HEK293T (cell line): ENCODE measurements at regions not wholly inside any gene's neighbourhood (a gene's known extent, or its start where the extent isn't known, plus 50 kb on each side); places are given as distances from the start of the nearest gene placed in this dataset.

Source experiments
- CTCF ChIA-PET: fragments of 350-600 bp; formaldehyde crosslinking; extraction: SDS; loops from one replicate; lab custom pipeline; 2021; ENCODE audit warnings: antibody characterized with exemption, inconsistent platforms; lab: Yijun Ruan, JAX
- POLR2A ChIA-PET: fragments of 350-600 bp; formaldehyde crosslinking; extraction: SDS; loops from one replicate; lab custom pipeline; 2020; ENCODE audit warnings: antibody characterized with exemption, inconsistent platforms; lab: Yijun Ruan, JAX
- DNase-seq: peaks from one replicate; pipeline ENCODE4 v3.0.0; 2012; ENCODE audit warnings: mixed read lengths; ENCODE audit errors: extremely low spot score
- ARNT ChIP-seq: fragments of 450-650 bp; IDR thresholded peaks from 2 replicates; pipeline ENCODE4 v1.6.1; 2017; ENCODE audit warnings: mild to moderate bottlenecking
- BHLHE40 ChIP-seq: fragments of 450-650 bp; IDR thresholded peaks from 2 replicates; pipeline ENCODE4 v1.6.1; 2016; ENCODE audit warnings: mild to moderate bottlenecking, moderate library complexity, borderline replicate concordance
- CTBP1 ChIP-seq: fragments of 450-650 bp; IDR thresholded peaks from 2 replicates; pipeline ENCODE4 v1.6.1; 2016; ENCODE audit warnings: borderline replicate concordance
- ELF4 ChIP-seq: fragments of 450-650 bp; IDR thresholded peaks from 2 replicates; pipeline ENCODE4 v1.6.1; 2017; ENCODE audit warnings: antibody characterized with exemption
- FOXA1 ChIP-seq: fragments of 450-650 bp; IDR thresholded peaks from 2 replicates; pipeline ENCODE4 v1.6.1; 2016; ENCODE audit warnings: mild to moderate bottlenecking
- FOXK2 ChIP-seq: fragments of 450-650 bp; IDR thresholded peaks from 2 replicates; pipeline ENCODE4 v1.6.1; 2016; ENCODE audit warnings: mild to moderate bottlenecking
- FOXM1 ChIP-seq: fragments of 450-650 bp; IDR thresholded peaks from 2 replicates; pipeline ENCODE4 v1.6.1; 2017; ENCODE audit warnings: mild to moderate bottlenecking, borderline replicate concordance
- HDGF ChIP-seq: fragments of 450-650 bp; IDR thresholded peaks from 2 replicates; pipeline ENCODE4 v1.6.1; 2017; ENCODE audit warnings: antibody characterized with exemption, borderline replicate concordance
- L3MBTL2 ChIP-seq: fragments of 450-650 bp; conservative IDR thresholded peaks from 2 replicates; pipeline ENCODE4 v1.6.1; 2016; ENCODE audit warnings: mild to moderate bottlenecking
- LEF1 ChIP-seq: fragments of 450-650 bp; IDR thresholded peaks from 2 replicates; pipeline ENCODE4 v1.6.1; 2017; ENCODE audit warnings: mild to moderate bottlenecking, borderline replicate concordance
- NFRKB ChIP-seq: fragments of 450-650 bp; IDR thresholded peaks from 2 replicates; pipeline ENCODE4 v1.6.1; 2016; ENCODE audit warnings: mild to moderate bottlenecking, moderate library complexity
- PKNOX1 ChIP-seq: fragments of 450-650 bp; IDR thresholded peaks from 2 replicates; pipeline ENCODE4 v1.6.1; 2016
- SP1 ChIP-seq: fragments of 450-650 bp; IDR thresholded peaks from 2 replicates; pipeline ENCODE4 v1.6.1; 2017
- SUZ12 ChIP-seq: fragments of 450-650 bp; IDR thresholded peaks from 2 replicates; pipeline ENCODE4 v1.6.1; 2016; ENCODE audit warnings: mild to moderate bottlenecking
- TARDBP ChIP-seq: fragments of 450-650 bp; IDR thresholded peaks from 2 replicates; pipeline ENCODE4 v1.6.1; 2016
- ZNF384 ChIP-seq: fragments of 450-650 bp; IDR thresholded peaks from 2 replicates; pipeline ENCODE4 v1.6.1; 2016

DNA sequence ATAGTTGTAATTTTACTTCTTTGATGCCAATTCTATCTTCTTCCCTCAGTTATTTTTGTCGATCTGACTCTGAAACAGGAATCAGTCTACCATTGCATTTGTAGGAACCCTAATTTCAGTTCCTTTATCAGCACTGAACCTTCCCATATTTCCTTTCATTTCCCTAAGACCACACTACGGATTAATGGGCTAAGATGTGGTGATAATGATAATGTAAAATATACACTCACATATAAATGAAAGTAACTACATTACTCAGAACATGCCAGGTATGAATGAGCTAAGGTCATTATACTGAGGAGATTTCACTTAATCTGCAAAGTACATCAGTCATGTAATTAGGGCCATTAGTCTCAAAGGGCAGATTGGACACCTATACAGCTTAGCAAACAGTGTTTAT is 60.2 kb upstream of the RFC3 start:
- ChIA-PET CTCF (no interaction called here), POLR2A (no interaction called here)
- DNase-seq, result no peak
- TF ChIP-seq ZNF384, result no peak
- TF ChIP-seq HDGF, result no peak
- no peak for TF ChIP-seq ARNT
- no peak for TF ChIP-seq SUZ12
- TF ChIP-seq LEF1, result no peak
- TF ChIP-seq PKNOX1, result no peak

DNA sequence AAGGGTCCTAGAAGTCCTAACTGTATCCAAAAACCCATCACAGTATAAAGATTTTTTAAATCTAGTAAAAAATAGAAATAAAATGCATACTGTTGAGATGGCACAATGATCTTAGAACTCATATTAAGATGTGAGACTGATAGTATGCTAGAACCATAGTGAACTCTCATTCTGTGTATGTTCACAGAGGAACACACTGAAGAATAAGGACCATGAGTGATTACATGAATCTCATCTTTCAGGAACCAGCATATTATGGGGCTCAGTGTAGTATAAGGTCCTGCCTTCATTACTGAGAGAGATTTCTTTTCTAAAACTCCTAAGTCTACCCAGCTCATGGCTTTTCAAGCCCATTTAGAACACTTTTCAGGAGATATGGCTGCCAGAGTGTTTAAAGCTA is 59.8 kb upstream of the RFC3 start:
- no peak for DNase-seq
- POLR2A ChIA-PET, result no interaction called here
- CTCF ChIA-PET, result no interaction called here
- TF ChIP-seq ZNF384 (no peak), FOXA1 (no peak), NFRKB (no peak), BHLHE40 (no peak), FOXM1 (no peak), PKNOX1 (no peak), LEF1 (no peak), L3MBTL2 (no peak), CTBP1 (no peak), FOXK2 (no peak), ELF4 (no peak), SUZ12 (no peak), HDGF (no peak), TARDBP (no peak), ARNT (no peak), SP1 (no peak)

DNA sequence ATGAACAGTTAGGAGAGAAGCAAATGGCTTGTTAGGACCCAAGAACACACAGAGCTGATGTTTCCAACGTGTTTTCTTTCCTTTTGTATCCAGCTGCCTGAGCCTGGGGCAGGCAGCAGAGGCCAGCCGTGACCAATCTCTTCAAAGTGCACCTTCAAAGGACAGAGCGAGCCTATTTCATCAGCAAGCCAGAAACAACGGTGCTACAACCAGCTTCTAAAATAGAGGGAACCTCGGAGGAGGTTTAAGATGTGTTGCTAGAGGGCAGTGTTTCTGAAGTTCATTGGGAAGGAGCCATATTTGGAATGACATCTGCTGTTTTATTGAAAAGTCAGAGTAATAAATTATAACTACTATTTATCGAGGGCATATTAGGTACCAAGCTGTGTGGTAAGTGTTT is 56.2 kb upstream of the RFC3 start:
- ChIA-PET CTCF (interaction anchor here (0.6 kb wide), 1 partner anchor 14 kb away, joined by 3 read pairs; no protein-coding TSS in a partner anchor), POLR2A (interaction anchor here (1.3 kb wide), 1 partner anchor 219 kb away, joined by 3 read pairs; no protein-coding TSS in a partner anchor)
- DNase-seq, result peak; percentile 31
- TF ChIP-seq PKNOX1 (peak; percentile 70), FOXM1 (no peak), TARDBP (no peak), FOXK2 (no peak), HDGF (no peak)

GRCh38 chr13:33763021-33763420 is 54.9 kb upstream of the RFC3 start:
- TF ChIP-seq ZNF384 (no peak), SUZ12 (no peak), NFRKB (no peak), SP1 (no peak), BHLHE40 (no peak), FOXA1 (no peak), HDGF (no peak)
- no peak for DNase-seq
- ChIA-PET POLR2A (no interaction called here), CTCF (no interaction called here)

DNA sequence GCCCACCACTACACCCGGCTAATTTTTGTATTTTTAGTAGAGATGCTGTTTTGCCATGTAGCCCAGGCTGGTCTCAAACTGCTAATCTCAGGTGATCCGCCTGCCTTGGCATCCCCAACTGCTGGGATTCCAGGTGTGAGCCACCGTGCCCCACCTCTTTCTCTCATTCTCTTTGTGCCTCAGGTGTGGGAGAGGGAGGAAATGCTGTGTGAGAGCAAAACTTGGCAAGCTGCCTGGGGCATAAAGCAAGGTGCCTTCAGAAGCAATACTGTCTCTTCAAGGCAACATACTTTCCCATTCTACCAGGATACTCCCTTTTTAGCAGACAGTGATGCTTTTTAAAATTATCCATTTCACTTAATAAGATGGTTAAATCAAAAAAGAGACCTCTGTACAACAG is 53.2 kb upstream of the RFC3 start:
- TF ChIP-seq ELF4 (no peak), ZNF384 (no peak), PKNOX1 (no peak), LEF1 (no peak), FOXM1 (no peak), SP1 (no peak), NFRKB (no peak), SUZ12 (no peak), FOXA1 (no peak), FOXK2 (no peak), TARDBP (no peak), L3MBTL2 (no peak)
- CTCF ChIA-PET, result no interaction called here
- DNase-seq, result no peak
- POLR2A ChIA-PET, result no interaction called here

DNA sequence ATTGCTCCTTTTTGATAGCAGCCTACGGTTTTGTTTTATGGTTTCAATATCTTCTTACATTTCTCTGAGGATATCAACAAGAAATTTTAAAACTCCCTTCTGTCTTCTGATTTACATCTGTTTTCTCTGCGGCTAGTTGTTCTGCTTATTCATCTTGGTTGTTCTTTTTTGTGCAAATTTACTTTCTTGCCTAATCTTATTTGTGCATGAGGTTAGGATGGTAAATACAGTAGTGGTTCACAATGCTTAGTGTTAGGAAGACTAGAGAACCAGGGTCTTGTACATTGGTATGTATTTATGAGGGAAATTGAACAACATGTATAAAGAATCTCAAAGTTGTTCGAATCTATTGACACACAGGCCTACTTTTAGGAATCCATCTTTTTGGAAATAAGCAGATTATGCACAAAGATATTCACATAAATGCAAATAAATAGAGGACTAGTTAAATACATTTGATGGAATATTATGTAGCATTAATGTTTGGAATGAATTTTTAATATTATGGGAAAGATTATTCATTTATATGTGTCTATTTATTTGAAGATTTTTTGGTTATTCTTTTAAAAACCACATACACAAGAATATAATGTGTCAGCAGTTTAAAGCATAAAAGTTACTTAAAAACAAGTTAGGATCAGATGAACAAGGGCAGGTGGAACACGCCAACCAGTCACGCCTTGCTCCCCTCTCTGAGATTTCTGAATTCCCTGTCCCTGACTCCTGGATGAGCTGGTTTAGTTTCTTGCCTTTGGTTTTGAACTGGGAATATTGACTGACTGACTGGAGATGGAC is 51.4 kb upstream of the RFC3 start:
- TF ChIP-seq FOXK2, result no peak
- TF ChIP-seq SUZ12, result no peak
- no peak for TF ChIP-seq CTBP1
- no peak for TF ChIP-seq LEF1
- TF ChIP-seq ARNT, result no peak
- no peak for TF ChIP-seq BHLHE40
- TF ChIP-seq FOXM1, result no peak
- CTCF ChIA-PET, result no interaction called here
- DNase-seq, result no peak
- POLR2A ChIA-PET, result no interaction called here
